Osteoblast (primary cell): ENCODE measurements at regions not wholly inside any gene's neighbourhood (a gene's known extent, or its start where the extent isn't known, plus 50 kb on each side); places are given as distances from the start of the nearest gene placed in this dataset.

Experiments used
- DNase-seq: peaks from one replicate; pipeline ENCODE4 v3.0.0; 2011; ENCODE audit warnings: low spot score, mixed read lengths; ENCODE audit not compliant: insufficient read length; ENCODE audit errors: missing footprints
- H2AFZ ChIP-seq: 2 replicates; pipeline ENCODE4 v1.6.0; 2011; ENCODE audit warnings: mild to moderate bottlenecking, low read length
- H3K27ac ChIP-seq: 2 replicates; pipeline ENCODE4 v1.5.1; 2011; ENCODE audit warnings: mild to moderate bottlenecking, low read depth, low read length, moderate library complexity
- H3K27me3 ChIP-seq: 2 replicates; pipeline ENCODE4 v1.6.0; 2012; ENCODE audit warnings: mild to moderate bottlenecking, control low read depth, inconsistent platforms, low read length, moderate library complexity; ENCODE audit not compliant: insufficient read depth
- H3K36me3 ChIP-seq: 2 replicates; pipeline ENCODE4 v1.5.1; 2011; ENCODE audit warnings: mild to moderate bottlenecking, low read length, control low read depth, moderate library complexity; ENCODE audit not compliant: insufficient read depth
- H3K4me1 ChIP-seq: 2 replicates; pipeline ENCODE4 v1.5.1; 2011; ENCODE audit warnings: mild to moderate bottlenecking, low read length, control low read depth, moderate library complexity; ENCODE audit not compliant: insufficient read depth
- H3K4me2 ChIP-seq: 2 replicates; pipeline ENCODE4 v1.6.0; 2011; ENCODE audit warnings: mild to moderate bottlenecking, low read length; ENCODE audit not compliant: insufficient read depth
- H3K4me3 ChIP-seq: fragments of 200-600 bp; sonication (generic); 3 replicates; pipeline ENCODE4 v1.5.1; 2012; ENCODE audit warnings: mild to moderate bottlenecking, low read length, inconsistent platforms; ENCODE audit not compliant: insufficient read depth
- H3K79me2 ChIP-seq: 2 replicates; pipeline ENCODE4 v1.6.0; 2012; ENCODE audit warnings: mild to moderate bottlenecking, low read length, control low read depth, inconsistent platforms; ENCODE audit not compliant: insufficient read depth
- H3K9me3 ChIP-seq: 2 replicates; pipeline ENCODE4 v1.5.1; 2011; ENCODE audit warnings: low read depth, low read length, control low read depth
- H4K20me1 ChIP-seq: 2 replicates; pipeline ENCODE4 v1.6.0; 2012; ENCODE audit warnings: mild to moderate bottlenecking, low read length, control low read depth; ENCODE audit not compliant: insufficient read depth
- CTCF ChIP-seq: IDR thresholded peaks from 2 replicates; pipeline ENCODE4 v1.5.1; 2011; ENCODE audit warnings: mild to moderate bottlenecking, low read depth, low read length, moderate library complexity; ENCODE audit errors: extremely low read depth

GRCh38 chr17:72236980-72237633, 116.3 kb downstream of the SOX9 start:
- no peaks in the 10 kb centered on the region for H4K20me1 ChIP-seq
- H3K27ac ChIP-seq: no peak overlapping the region
- no peaks in the 10 kb centered on the region for H3K36me3 ChIP-seq
- DNase-seq: no peak
- H3K27me3 ChIP-seq: peaks cover 3% of the 10 kb centered on the region
- H3K79me2 ChIP-seq: no peaks in the 10 kb centered on the region
- no peak overlapping the region for H2AFZ ChIP-seq
- H3K4me3 ChIP-seq: no peak overlapping the region
- no peaks in the 10 kb centered on the region for H3K4me1 ChIP-seq
- H3K9me3 ChIP-seq: no peaks in the 10 kb centered on the region
- TF ChIP-seq CTCF: no peak
- H3K4me2 ChIP-seq: no peak overlapping the region

- Histone ChIP-seq H3K9me3 (no peaks in the 10 kb centered on the region), H3K4me1 (no peaks in the 10 kb centered on the region), H3K4me2 (no peak overlapping the region), H3K27me3 (peaks cover 3% of the 10 kb centered on the region), H3K79me2 (no peaks in the 10 kb centered on the region), H4K20me1 (no peaks in the 10 kb centered on the region), H3K4me3 (no peak overlapping the region), H3K36me3 (no peaks in the 10 kb centered on the region), H2AFZ (no peak overlapping the region), H3K27ac (no peak overlapping the region)
- DNase-seq: no peak
- no peak for TF ChIP-seq CTCF
Observed at GRCh38 chr17:72238157-72238673, 117.4 kb downstream of the SOX9 start.

GRCh38 chr17:72239548-72239947, 118.7 kb downstream of the SOX9 start:
- no peak for DNase-seq
- no peak overlapping the region for H2AFZ ChIP-seq
- H3K4me2 ChIP-seq: no peak overlapping the region
- H3K27me3 ChIP-seq: peaks cover 2% of the 10 kb centered on the region
- H3K79me2 ChIP-seq: no peaks in the 10 kb centered on the region
- no peak overlapping the region for H3K4me3 ChIP-seq
- H4K20me1 ChIP-seq: no peaks in the 10 kb centered on the region
- no peaks in the 10 kb centered on the region for H3K4me1 ChIP-seq
- H3K27ac ChIP-seq: no peak overlapping the region
- H3K9me3 ChIP-seq: no peaks in the 10 kb centered on the region
- no peaks in the 10 kb centered on the region for H3K36me3 ChIP-seq
- TF ChIP-seq CTCF: no peak

- Histone ChIP-seq H4K20me1 (no peaks in the 10 kb centered on the region), H3K4me3 (no peak overlapping the region), H3K9me3 (no peaks in the 10 kb centered on the region), H2AFZ (no peak overlapping the region), H3K27ac (no peak overlapping the region), H3K4me2 (no peak overlapping the region), H3K79me2 (no peaks in the 10 kb centered on the region), H3K27me3 (no peaks in the 10 kb centered on the region), H3K36me3 (no peaks in the 10 kb centered on the region), H3K4me1 (no peaks in the 10 kb centered on the region)
- no peak for TF ChIP-seq CTCF
- no peak for DNase-seq
Observed at GRCh38 chr17:72240333-72240732, 119.5 kb downstream of the SOX9 start.
